Kasumi-1 (cell line): ENCODE measurements at regions not wholly inside any gene's neighbourhood (a gene's known extent, or its start where the extent isn't known, plus 50 kb on each side); places are given as distances from the start of the nearest gene placed in this dataset.

Source experiments
- DNase-seq, 2 experiments: peaks; one replicate each; lab custom pipeline; 2025; lab: John Stamatoyannopoulos, UW

DNA sequence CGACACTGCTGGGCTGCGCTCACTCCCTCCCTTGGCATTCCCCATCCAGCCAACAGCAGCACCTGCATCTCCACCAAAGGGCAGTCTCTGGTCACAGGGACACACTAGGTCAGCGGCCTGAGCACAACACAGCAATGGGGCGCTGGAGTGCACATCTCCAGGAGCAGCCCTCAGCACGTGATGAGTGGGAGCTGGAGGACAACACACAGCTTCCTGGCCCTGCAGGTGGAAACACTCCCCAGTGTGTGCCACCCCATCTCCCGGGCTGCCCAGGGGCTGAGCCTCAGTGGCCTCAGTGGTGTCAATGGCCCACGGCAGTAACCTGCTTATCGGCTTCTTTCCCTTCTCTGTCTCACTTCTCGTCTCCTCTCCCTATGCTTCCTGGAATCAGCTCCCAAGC lies 96.8 kb upstream of the VSTM2B start:
- no peak for DNase-seq

DNA sequence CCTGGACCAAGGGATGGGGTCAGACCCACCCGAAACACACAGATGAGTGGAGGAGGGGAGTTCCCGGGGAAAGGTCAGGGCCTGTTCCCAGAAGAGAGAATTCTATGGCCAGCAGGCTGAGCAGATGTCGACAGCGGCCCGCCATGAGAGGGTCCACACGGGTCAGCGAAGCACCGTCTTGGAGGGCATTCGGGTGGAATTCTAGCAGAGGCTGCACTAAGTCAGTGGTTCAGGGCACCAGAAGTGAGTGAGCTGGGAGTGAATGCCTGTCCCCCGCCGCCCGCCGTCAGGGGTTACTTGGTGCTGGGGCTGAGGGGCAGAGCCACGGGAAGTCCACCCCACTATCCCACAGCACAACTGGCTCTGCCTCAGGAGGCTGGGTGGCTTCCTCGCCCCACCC lies 96.2 kb upstream of the VSTM2B start:
- no peak for DNase-seq

DNA sequence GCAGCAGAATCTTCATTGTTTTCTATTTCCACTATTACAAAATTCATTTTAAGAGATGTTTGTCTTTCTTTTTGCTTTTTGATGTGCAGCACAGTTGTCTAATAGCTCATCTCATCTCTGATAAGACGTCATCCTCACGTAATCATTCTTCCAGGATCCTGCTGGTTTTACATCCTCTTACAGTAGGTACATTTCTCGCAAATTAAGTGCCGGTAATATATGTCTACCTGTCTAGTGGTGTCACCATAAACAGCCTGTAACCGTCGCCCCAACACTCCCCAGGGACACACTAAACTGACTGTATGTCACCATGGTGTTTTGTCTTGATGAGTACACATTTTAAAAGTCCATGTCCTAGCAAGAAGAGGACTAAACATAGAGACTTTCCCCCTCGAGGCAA lies 94.5 kb upstream of the VSTM2B start:
- no peak for DNase-seq

DNA sequence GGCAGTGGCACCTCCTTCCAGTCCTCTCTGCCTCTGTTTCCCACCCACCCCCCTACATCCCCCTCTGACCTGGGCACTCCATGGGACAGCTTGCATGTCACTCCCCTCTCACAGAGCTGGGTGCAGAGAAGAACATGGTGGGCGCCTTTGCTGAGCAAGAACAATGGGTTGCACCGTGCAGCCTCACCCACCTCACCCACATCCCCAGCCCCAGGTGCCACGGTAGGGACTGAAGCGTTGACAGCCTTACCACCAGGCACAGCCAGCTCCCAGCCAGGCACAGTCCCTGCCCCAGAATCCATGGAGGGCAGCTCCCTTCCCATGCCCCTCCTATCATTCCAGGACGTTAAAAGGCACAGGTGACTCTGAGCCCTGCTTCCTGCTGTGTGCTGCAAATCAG lies 93.1 kb upstream of the VSTM2B start:
- DNase-seq, result no peak

DNA sequence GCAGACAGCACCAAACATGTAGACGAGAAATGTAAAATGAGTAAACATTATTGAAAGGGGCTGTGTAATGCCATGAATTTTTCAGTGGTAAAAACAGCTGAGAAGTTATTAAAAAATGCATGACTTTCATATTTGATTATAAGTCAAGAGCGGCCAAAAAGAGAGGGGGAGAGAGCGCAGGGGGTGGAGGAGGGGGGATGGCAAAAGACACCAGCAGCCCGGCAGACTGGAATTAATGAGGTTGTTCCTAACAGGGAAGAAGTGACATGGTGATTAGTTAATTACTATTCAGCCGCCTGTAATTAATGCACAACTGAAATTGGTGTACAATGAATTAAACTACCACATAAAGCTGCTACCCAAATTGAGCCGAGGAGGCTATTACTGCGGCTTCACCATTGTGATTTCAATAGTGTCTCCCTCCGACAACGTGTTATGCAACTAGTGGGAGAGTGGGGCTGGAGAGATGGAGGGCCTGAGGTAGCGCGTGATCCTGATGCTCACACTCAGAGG lies 89.1 kb upstream of the VSTM2B start:
- DNase-seq, result no peak

DNA sequence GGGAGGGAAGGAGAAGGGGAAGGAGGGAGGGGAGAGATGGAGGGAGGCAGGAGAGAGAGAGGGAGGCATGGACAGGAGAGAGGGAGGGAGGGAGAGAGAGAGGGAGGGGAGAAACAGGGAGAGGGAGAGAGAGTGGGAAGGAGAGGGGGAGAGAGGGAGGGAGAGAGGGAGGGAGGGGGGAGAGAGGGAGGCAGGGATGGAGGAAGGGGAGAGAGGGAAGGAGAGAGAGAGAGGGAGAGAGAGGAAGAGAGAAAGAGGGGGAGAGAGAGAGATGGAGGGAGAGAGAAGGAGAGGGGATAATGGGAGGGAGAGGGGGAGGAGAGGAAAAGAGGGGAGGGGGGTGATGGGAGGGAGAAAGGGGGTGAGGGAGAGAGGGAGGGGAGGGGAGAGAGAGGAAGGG lies 86.8 kb upstream of the VSTM2B start:
- DNase-seq, result no peak

DNA sequence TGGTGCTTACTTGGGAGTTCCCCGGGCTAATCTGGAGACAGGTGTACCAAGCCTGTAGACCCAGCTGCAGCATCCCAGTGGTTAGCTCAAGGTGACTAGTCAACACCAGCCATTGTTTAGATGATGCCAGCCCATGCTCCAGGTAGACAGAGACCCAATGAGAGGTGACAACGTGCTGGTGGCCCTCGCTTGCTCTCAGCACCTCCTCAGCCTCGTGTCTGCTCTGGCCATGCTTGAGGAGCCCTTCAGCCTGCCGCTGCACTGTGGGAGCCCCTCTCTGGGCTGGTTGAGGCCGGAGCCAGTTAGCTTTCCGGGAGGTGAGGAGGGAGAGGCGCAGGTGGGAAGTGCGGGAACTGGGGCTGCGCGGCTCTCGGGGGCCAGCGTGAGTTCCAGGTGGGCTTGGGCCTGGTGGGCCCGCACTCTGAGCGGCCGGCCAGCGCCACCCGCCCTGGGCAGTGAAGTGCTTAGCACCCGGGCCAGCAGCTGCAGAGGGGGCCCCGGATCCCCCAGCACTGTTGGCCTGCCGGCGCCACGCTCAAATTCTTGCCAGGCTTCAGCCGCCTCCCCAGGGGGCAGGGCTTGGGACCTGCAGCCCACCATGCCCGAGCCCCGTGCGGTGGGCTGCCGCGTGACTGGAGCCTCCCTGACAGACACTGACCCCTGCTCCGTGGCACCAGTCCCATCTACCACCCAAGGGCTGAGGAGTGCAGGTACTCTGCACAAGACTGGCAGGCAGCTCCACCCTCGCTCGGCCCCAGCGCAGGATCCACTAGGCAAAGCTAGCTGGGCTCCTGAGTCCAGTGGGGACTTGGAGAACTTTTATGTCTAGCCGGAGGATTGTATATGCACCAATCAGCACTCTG lies 85.9 kb upstream of the VSTM2B start:
- DNase-seq, result no peak

DNA sequence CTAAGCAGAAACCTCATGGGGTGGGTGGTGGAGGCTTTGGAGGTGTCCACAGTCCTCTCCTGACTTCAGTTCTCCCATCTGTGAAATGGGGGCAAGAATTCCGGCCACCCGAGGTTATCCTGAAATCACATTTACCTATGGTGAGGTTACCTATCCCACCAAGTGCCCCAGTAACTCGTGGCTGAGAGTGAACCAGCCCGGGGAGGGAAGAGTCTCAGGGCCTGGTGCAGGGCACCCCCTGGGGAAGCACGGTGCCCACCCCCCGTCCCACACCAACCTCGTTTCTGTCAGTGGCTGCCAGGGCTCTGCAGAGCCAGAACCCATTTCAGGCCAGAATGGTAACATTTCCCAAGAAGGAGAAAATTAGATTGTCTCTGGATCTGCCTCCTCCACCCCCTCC lies 83.7 kb upstream of the VSTM2B start:
- no peak for DNase-seq

DNA sequence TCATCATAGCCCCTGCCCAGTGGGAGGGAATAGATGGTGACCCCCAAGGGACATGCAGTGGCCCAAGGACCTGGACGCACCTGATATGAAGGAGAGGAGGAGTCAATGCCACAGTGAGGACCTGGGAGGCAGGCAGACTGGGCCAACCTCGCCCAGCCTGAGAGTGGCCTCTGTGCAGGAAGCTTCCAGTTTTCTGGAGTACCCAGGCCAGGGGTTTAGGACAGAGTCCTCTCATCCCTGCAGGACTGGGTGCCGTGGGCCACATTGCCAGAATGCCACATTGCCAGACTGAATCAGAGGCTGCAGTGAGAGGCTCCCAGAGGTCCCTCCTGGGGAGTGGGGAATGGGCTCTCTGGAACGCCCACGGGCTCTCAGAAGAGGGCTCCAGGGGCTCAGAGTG lies 82.9 kb upstream of the VSTM2B start:
- no peak for DNase-seq

DNA sequence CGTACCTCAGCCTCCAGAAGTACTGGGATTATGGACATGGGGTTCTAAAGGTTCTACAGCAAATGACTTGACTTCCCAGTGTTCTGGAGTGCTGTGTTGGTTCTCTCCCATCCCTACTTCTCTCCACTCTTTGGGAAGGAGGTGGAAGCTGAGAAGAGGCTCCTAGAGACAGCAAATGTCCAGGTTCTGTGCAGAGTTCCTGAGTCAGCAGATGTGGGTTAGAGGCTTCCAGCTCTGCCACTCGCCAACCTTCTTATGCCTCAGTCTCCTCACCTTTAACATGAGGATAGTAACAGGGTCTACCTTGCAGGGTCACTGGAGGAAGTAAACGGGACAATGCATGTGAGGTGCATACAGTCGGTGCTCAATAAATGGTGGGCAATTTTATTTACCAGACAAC lies 80.5 kb upstream of the VSTM2B start:
- DNase-seq, result no peak

DNA sequence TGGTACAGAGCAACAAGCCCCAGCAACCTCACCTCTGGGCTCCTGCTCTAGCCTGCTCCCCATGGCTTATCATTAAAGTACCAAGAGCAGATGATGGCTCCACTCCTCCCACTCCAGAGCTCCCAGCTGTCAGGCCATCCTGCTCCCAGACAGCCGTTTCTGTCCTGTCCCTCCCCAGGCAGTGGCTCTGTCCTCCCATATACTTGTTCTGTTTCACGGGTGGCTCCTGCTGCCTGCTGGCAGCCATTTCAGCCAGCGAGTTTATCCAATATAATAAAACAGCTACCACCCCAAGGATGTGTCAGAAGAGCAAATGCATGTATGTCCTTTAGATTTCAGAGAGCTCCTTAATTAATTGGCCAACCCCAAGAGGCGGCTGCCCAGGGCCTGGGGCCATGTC lies 79.4 kb upstream of the VSTM2B start:
- no peak for DNase-seq

DNA sequence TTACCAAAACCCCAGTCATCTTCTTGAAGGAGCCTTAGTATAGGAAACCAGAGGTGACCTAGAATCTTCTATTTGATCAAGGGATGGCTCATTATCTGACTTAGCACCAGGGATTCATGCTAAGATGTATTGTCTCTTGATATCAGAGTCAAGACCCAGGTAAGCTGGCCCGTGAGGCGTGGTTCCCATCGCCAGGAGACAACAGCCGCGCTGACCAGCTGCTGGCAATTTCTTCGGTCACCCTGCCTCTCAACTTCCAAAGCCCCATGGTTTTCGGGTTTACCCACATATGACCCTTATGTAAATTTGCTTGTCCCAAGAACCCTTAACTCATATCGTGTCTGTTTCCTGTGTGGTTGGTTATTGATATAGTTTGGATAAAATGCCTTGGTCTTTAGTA lies 77.7 kb upstream of the VSTM2B start:
- DNase-seq, result no peak

DNA sequence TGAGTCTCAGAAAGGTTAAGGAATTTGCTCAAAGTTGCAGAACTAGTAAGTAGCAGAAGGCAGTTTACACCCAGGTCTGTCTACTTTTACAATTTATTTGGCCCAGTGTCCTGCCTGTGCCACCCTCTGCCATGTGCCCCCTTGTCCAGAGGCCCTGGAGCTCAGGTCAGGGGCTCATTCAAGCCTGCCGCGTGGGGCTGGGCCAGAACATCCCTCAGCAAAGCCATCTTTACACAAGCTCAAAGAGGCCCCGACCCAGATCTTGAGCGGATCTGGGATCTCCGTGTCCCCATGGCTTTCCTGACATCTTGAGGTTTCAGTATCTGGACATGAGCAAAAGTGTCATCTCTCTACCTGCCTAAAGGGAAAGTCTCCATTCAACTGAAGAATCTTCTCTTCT lies 76.4 kb upstream of the VSTM2B start:
- DNase-seq, result no peak

DNA sequence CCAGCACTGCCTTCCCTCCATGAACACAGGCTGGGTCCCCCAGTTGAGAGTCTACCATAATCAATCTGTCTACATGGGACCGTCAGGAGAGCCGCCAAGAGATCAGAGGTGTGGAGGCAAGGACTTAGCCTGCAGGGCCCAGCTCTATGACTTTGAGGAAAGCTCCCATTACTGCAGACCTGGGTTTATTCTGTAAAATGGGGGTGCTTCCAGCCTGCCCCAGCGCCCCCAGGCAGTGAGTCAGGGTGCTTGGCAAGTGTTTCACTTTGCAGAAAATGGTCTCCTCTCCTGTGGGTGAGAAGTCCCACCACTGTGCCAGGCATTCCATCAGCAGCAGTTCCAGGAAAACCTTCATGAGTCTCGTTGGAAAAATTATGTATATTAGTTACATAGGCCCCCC lies 75.5 kb upstream of the VSTM2B start:
- no peak for DNase-seq

DNA sequence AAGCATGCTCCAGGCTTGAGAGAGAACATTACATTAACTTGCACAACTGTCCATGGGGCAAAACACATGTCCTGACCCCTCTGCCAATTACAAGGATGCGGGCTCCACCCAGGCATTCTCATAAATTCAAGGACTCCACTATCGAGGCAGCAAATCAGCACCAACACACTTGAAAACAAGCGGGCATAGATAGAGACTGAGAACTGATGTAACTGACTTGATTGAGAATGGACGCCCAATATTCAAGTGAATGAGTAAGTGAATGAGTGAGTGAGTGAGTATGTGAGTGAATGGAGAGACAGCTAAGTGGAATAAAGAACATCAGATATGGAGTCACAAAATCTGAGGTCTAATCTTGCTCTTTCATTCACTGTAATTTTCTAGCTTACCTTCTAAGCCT lies 75.0 kb upstream of the VSTM2B start:
- DNase-seq, result no peak

DNA sequence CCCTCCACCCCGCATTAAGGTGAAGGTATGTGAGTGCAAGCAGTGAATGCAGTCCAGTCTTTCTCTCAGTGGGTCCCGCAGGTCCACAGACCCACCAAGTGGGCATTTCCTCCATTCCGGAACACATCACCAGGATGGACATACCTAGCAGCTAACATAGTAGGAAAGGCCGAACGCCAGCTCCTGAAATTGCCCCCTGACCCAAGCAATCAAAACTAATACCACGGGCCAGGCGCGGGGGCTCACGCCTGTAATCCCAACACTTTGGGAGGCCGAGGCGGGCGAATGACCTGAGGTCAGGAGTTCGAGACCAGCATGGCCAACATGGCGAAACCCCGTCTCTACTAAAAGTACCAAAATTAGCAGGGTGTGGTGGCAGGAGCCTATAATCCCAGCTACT lies 71.7 kb upstream of the VSTM2B start:
- DNase-seq, result no peak

DNA sequence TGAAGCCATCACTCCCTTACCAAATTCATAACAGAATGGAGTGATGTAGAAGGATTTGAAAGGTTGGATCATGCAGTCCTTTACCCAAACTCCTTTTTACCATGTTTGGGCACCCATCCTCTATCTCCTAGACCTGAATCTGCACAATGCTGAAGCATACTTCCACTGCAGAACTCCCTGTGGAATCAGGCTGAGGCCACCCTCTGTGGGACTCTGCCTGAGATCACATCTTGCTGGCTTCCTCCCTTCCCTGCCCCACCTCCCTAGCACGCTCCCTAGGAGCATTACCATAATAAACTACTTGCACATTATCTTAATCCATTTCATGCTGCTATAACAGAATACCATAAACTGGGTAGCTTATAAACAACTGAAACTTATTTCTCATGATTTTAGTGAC lies 68.4 kb upstream of the VSTM2B start:
- no peak for DNase-seq

DNA sequence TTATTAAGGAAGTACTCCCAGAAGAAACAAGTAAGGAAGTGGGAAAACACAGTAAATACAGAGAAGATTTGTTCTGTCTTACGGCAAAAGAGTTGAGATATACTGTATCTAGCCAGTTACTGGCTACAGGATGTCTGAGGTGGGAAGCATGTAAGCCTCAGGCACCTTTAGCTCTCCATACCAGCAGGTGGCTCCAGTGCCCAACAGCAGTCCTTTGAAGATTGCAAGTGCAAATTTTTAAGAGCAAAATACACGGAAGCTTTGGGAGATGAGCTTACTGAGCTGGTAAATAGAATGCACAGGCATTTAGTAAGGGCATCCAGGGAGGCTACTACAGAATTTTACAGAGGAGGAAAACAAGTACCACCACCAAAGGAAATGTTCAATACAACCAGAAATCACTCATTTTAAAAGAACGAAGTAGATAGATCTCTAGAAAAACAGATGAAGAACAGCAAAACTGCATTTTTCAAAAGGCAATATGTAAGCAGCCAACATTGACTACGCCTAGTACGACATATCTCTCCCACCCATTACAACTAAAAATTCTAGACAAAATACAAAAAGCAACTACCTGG lies 57.9 kb upstream of the VSTM2B start:
- DNase-seq, result peak in 1 of 2 experiments; percentile 1

DNA sequence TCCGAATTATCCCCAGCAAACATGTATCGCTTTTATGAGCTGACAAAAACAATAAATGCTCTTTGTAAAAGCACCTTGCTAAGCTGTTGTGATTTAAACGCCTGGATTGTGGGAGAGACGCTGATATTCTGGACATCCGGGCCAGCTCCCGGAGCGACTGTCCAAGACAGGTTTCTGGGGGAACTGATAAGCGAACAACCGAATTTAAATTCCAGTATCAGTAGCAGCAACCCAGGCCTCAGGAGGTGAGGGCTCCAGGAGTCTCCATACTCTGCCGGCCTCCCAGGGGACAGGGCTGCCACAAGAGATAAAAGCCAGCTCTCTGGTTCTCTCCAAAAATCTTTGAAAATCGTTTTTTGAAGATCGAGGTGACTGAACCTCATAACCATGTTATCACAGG lies 50.3 kb upstream of the VSTM2B start:
- no peak for DNase-seq
